IMR-90 (cell line): ENCODE measurements at regions not wholly inside any gene's neighbourhood (a gene's known extent, or its start where the extent isn't known, plus 50 kb on each side); places are given as distances from the start of the nearest gene placed in this dataset.
"Not testable (repeated sequence)": the region's sequence is repeated elsewhere in the genome, so short reads cannot be mapped to it uniquely, and the experiment has no call there.

Experiments
- ATAC-seq: fragments of 200-7000 bp; cut with Tn5 transposase; 2 replicates; pipeline ENCODE4 v1.9.1; 2020; ENCODE audit warnings: low read depth, mild to moderate bottlenecking, moderate library complexity
- BruUV-seq: library from RNA; stranded (reverse); fragments of 400-500 nt; replicated peaks from 2 replicates; lab custom pipeline; 2021; lab: Mats Ljungman, UMichigan
- CTCF ChIA-PET: fragments of 300-600 bp; formaldehyde crosslinking; extraction: SDS; loops from one replicate; lab custom pipeline; 2021; ENCODE audit warnings: antibody characterized with exemption; lab: Yijun Ruan, JAX
- POLR2A ChIA-PET: fragments of 300-600 bp; sonication (Branson Sonifier 250); formaldehyde crosslinking; loops from one replicate; lab custom pipeline; 2022; ENCODE audit warnings: antibody characterized with exemption; ENCODE audit not compliant: unreplicated experiment; lab: Charles Lee
- DNase-seq: peaks from one replicate; pipeline ENCODE4 v3.0.0; 2013
- H2AFZ ChIP-seq: replicated peaks from 2 replicates; pipeline ENCODE3; 2013; ENCODE audit warnings: low read length, mild to moderate bottlenecking; ENCODE audit not compliant: poor library complexity
- H2AK5ac ChIP-seq: 2 replicates; pipeline ENCODE4 v1.6.1; 2013; ENCODE audit warnings: low read depth, low read length, inconsistent platforms
- H2AK9ac ChIP-seq: replicated peaks from 2 replicates; pipeline ENCODE3; 2013; ENCODE audit warnings: mild to moderate bottlenecking, low read depth, low read length, moderate library complexity; ENCODE audit not compliant: poor library complexity
- H2BK120ac ChIP-seq: 2 replicates; pipeline ENCODE4 v1.6.1; 2013; ENCODE audit warnings: low read depth, low read length, inconsistent platforms
- H2BK15ac ChIP-seq: 3 replicates; pipeline ENCODE4 v1.6.1; 2013; ENCODE audit warnings: low read depth, low read length, inconsistent platforms
- H2BK20ac ChIP-seq: 2 replicates; pipeline ENCODE4 v1.6.1; 2013; ENCODE audit warnings: low read depth, mild to moderate bottlenecking, inconsistent platforms, low read length, moderate library complexity
- H2BK5ac ChIP-seq: 2 replicates; pipeline ENCODE4 v1.6.1; 2013; ENCODE audit warnings: mild to moderate bottlenecking, low read depth, low read length, inconsistent platforms; ENCODE audit not compliant: poor library complexity, severe bottlenecking
- H3K14ac ChIP-seq: replicated peaks from 2 replicates; pipeline ENCODE4 v1.6.1; 2013; ENCODE audit warnings: low read depth, low read length, inconsistent platforms
- H3K18ac ChIP-seq: 2 replicates; pipeline ENCODE4 v1.6.1; 2013; ENCODE audit warnings: low read depth, low read length, control low read depth
- H3K23ac ChIP-seq: 2 replicates; pipeline ENCODE4 v1.6.1; 2013; ENCODE audit warnings: low read depth, low read length, inconsistent platforms
- H3K27ac ChIP-seq: 2 replicates; pipeline ENCODE4 v1.5.1; 2013; ENCODE audit warnings: mild to moderate bottlenecking, control low read depth, low read length; ENCODE audit not compliant: insufficient read depth
- H3K27me3 ChIP-seq: 2 replicates; pipeline ENCODE4 v1.6.1; 2013; ENCODE audit warnings: low read length; ENCODE audit not compliant: control insufficient read depth, insufficient read depth
- H3K36me3 ChIP-seq: 2 replicates; pipeline ENCODE4 v1.6.1; 2013; ENCODE audit warnings: low read length, mixed read lengths; ENCODE audit not compliant: control insufficient read depth, insufficient read depth
- H3K4ac ChIP-seq: 2 replicates; pipeline ENCODE4 v1.6.1; 2013; ENCODE audit warnings: low read depth, low read length, inconsistent platforms
- H3K4me1 ChIP-seq: 2 replicates; pipeline ENCODE4 v1.6.1; 2013; ENCODE audit warnings: low read length, mixed read lengths; ENCODE audit not compliant: control insufficient read depth, insufficient read depth
- H3K4me2 ChIP-seq: 2 replicates; pipeline ENCODE4 v1.6.1; 2013; ENCODE audit warnings: low read depth, mild to moderate bottlenecking, control low read depth, low read length, moderate library complexity
- H3K4me3 ChIP-seq: 2 replicates; pipeline ENCODE4 v1.5.1; 2013; ENCODE audit warnings: low read depth, mild to moderate bottlenecking, control low read depth, low read length, moderate library complexity; ENCODE audit not compliant: insufficient read depth
- H3K56ac ChIP-seq: 2 replicates; pipeline ENCODE4 v1.6.1; 2013; ENCODE audit warnings: low read length, inconsistent platforms; ENCODE audit not compliant: insufficient read depth; ENCODE audit errors: extremely low read depth
- H3K79me1 ChIP-seq, 2 experiments: 2 replicates each; pipeline ENCODE4 v1.6.1; 2013; ENCODE audit warnings: low read length in 2 of 2, inconsistent platforms in 1 of 2, low read depth in 1 of 2
- H3K9ac ChIP-seq: 2 replicates; pipeline ENCODE4 v1.6.1; 2013; ENCODE audit warnings: low read depth, low read length, control low read depth
- H3K9me1 ChIP-seq: 2 replicates; pipeline ENCODE4 v1.6.1; 2013; ENCODE audit warnings: low read length, inconsistent platforms; ENCODE audit not compliant: insufficient read depth
- H3K9me3 ChIP-seq: 2 replicates; pipeline ENCODE4 v1.6.1; 2013; ENCODE audit warnings: low read length; ENCODE audit not compliant: control insufficient read depth, insufficient read depth
- H4K20me1 ChIP-seq: 2 replicates; pipeline ENCODE4 v1.6.1; 2013; ENCODE audit warnings: low read length, inconsistent platforms; ENCODE audit not compliant: insufficient read depth
- H4K5ac ChIP-seq: 2 replicates; pipeline ENCODE4 v1.6.1; 2013; ENCODE audit warnings: mild to moderate bottlenecking, low read depth, low read length, control low read depth
- H4K8ac ChIP-seq, 2 experiments: 2 replicates each; pipeline ENCODE4 v1.6.1; 2013; ENCODE audit warnings: low read depth in 2 of 2, low read length in 2 of 2, control low read depth in 1 of 2, inconsistent platforms in 1 of 2
- H4K91ac ChIP-seq: 2 replicates; pipeline ENCODE4 v1.6.1; 2013; ENCODE audit warnings: low read depth, low read length, inconsistent platforms; ENCODE audit not compliant: insufficient read depth
- WGBS, 2 experiments: methylation state at CpG; one replicate each; pipeline versions ENCODE4 v1.1.5 to v1.1.7; 2013; ENCODE audit warnings: missing lambda C conversion rate in 2 of 2; ENCODE audit not compliant: insufficient read length in 1 of 2; ENCODE audit errors: extremely low coverage in 2 of 2; 5-methylcytosine and 5-hydroxymethylcytosine counted together
- dilution Hi-C: fragments of 300-500 bp; cut with HindIII; formaldehyde crosslinking; loops from one replicate; pipeline ENCODE4 v1.14.3; 2018; ENCODE audit warnings: low sequenced_read_pairs; ENCODE audit not compliant: unreplicated experiment
- in situ Hi-C: fragments of 300-500 bp; cut with MboI; formaldehyde crosslinking; loops from 3 replicates; pipeline ENCODE4 v1.14.3; 2019; ENCODE audit warnings: low sequenced_read_pairs, inconsistent platforms, mixed read lengths
- intact Hi-C: fragments of 100-400 bp; cut with micrococcal nuclease; formaldehyde crosslinking; loops from 2 replicates; pipeline ENCODE4 v1.10.0; 2022

DNA sequence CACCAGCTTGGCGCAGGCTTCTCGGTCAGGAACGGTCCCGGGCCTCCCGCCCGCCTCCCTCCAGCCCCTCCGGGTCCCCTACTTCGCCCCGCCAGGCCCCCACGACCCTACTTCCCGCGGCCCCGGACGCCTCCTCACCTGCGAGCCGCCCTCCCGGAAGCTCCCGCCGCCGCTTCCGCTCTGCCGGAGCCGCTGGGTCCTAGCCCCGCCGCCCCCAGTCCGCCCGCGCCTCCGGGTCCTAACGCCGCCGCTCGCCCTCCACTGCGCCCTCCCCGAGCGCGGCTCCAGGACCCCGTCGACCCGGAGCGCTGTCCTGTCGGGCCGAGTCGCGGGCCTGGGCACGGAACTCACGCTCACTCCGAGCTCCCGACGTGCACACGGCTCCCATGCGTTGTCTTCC, 422.3 kb downstream of the OR4F29 start:
- H3K4me1 ChIP-seq, H2BK15ac ChIP-seq, H3K27me3 ChIP-seq, in situ Hi-C loops, H2AFZ ChIP-seq, dilution Hi-C loops, H3K56ac ChIP-seq, H3K18ac ChIP-seq, H3K4me3 ChIP-seq, H3K4me2 ChIP-seq, BruUV-seq, H3K27ac ChIP-seq, H3K9me1 ChIP-seq, CTCF ChIA-PET, H4K20me1 ChIP-seq, H2BK20ac ChIP-seq, H2BK120ac ChIP-seq, H2AK9ac ChIP-seq, H4K8ac ChIP-seq, H2AK5ac ChIP-seq, DNase-seq, H3K4ac ChIP-seq, H3K79me1 ChIP-seq, H3K9ac ChIP-seq, H3K9me3 ChIP-seq, H2BK5ac ChIP-seq, H4K5ac ChIP-seq, H3K23ac ChIP-seq, intact Hi-C loops, H3K36me3 ChIP-seq, H4K91ac ChIP-seq, ATAC-seq, H3K14ac ChIP-seq, POLR2A ChIA-PET: not testable (repeated sequence)
- no CpG with 5 or more reads among the region's 52 CpGs for WGBS, 2 experiments

DNA sequence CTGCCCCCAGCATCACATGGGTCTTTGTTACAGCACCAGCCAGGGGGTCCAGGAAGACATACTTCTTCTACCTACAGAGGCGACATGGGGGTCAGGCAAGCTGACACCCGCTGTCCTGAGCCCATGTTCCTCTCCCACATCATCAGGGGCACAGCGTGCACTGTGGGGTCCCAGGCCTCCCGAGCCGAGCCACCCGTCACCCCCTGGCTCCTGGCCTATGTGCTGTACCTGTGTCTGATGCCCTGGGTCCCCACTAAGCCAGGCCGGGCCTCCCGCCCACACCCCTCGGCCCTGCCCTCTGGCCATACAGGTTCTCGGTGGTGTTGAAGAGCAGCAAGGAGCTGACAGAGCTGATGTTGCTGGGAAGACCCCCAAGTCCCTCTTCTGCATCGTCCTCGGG, 434.2 kb downstream of the OR4F29 start:
- H3K9ac ChIP-seq, ATAC-seq, H4K5ac ChIP-seq, H3K4me1 ChIP-seq, H3K27ac ChIP-seq, H3K79me1 ChIP-seq, CTCF ChIA-PET, H3K18ac ChIP-seq, BruUV-seq, H3K4ac ChIP-seq, H3K9me1 ChIP-seq, DNase-seq, H2BK5ac ChIP-seq, dilution Hi-C loops, H4K8ac ChIP-seq, H4K91ac ChIP-seq, H3K27me3 ChIP-seq, H2BK20ac ChIP-seq, H2BK15ac ChIP-seq, in situ Hi-C loops, H3K56ac ChIP-seq, intact Hi-C loops, H3K36me3 ChIP-seq, H3K14ac ChIP-seq, H3K4me3 ChIP-seq, H3K4me2 ChIP-seq, H2AFZ ChIP-seq, H3K23ac ChIP-seq, H2AK9ac ChIP-seq, H3K9me3 ChIP-seq, H4K20me1 ChIP-seq, POLR2A ChIA-PET, H2AK5ac ChIP-seq, H2BK120ac ChIP-seq: not testable (repeated sequence)
- no CpG with 5 or more reads among the region's 12 CpGs for WGBS, 2 experiments
